HEK293T (cell line): ENCODE measurements at regions not wholly inside any gene's neighbourhood (a gene's known extent, or its start where the extent isn't known, plus 50 kb on each side); places are given as distances from the start of the nearest gene placed in this dataset.

Experiments
- FOXM1 ChIP-seq: fragments of 450-650 bp; IDR thresholded peaks from 2 replicates; pipeline ENCODE4 v1.6.1; 2017; ENCODE audit warnings: mild to moderate bottlenecking, borderline replicate concordance
- SUZ12 ChIP-seq: fragments of 450-650 bp; IDR thresholded peaks from 2 replicates; pipeline ENCODE4 v1.6.1; 2016; ENCODE audit warnings: mild to moderate bottlenecking

DNA sequence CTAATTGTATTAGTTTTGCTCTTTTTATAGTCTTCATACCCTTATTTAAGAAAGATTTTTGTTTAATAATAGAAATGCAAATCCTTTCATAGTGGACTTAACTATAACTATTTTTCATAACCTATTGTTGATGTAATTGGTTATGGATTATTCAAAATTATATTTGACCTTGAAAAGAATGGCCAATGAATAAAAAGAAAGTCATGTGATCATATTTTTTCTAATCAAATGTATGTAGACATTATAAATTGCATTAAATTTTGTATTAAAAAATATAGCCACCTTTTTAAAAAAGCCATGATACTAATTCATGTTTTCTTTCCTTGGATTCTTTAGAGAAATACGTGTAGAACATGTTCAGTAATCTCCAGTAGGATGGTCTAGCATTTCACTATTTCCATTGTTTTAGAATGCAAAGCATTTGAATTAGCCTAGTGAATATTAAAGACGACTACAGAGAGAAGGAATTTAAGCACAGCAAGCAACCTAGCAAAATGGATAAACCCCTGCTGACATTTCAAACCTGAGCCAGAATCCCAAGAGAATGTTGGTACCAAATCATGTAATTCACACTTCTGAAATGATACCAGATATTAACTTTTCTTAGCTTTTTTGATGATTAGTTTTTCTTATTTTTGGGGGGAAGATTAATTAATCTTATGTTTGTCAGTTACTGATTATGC lies 1297.4 kb upstream of the MIR17HG start:
- TF ChIP-seq SUZ12 (no peak), FOXM1 (no peak)
